CD4-positive, alpha-beta memory T cell (primary cell): ENCODE measurements at regions not wholly inside any gene's neighbourhood (a gene's known extent, or its start where the extent isn't known, plus 50 kb on each side); places are given as distances from the start of the nearest gene placed in this dataset.

Experiments used
- CTCF ChIA-PET: fragments of 350-600 bp; sonication (Branson Sonifier 250); formaldehyde crosslinking; loops from one replicate; lab custom pipeline; 2021; ENCODE audit warnings: inconsistent platforms; ENCODE audit not compliant: partially characterized antibody; lab: Charles Lee
- POLR2A ChIA-PET: fragments of 350-600 bp; sonication (Branson Sonifier 250); formaldehyde crosslinking; loops from one replicate; lab custom pipeline; 2021; ENCODE audit not compliant: partially characterized antibody; lab: Charles Lee
- DNase-seq, 5 donors: peaks; one replicate each; pipeline versions ENCODE4 v3.0.0 to v3.0.0-alpha.2; 2020 to 2022; ENCODE audit warnings: mixed read lengths in 1 of 5
- H3K27ac ChIP-seq: one replicate; pipeline ENCODE4 v1.7.0; 2013; ENCODE audit warnings: low read depth, low read length
- H3K27me3 ChIP-seq: 2 replicates; pipeline ENCODE4 v1.7.0; 2013; ENCODE audit warnings: mild to moderate bottlenecking, low read length, moderate library complexity; ENCODE audit not compliant: insufficient read depth
- H3K36me3 ChIP-seq: 2 replicates; pipeline ENCODE4 v1.7.0; 2013; ENCODE audit warnings: mild to moderate bottlenecking, low read length, moderate library complexity; ENCODE audit not compliant: insufficient read depth
- H3K4me1 ChIP-seq: 2 replicates; pipeline ENCODE4 v1.7.0; 2013; ENCODE audit warnings: mild to moderate bottlenecking, low read length, moderate library complexity; ENCODE audit not compliant: insufficient read depth
- H3K4me3 ChIP-seq, 2 donors: one replicate each; pipeline ENCODE4 v1.7.0; 2013; ENCODE audit warnings: low read length in 2 of 2, mild to moderate bottlenecking in 1 of 2
- H3K9me3 ChIP-seq, 2 donors: one replicate each; pipeline ENCODE4 v1.7.0; 2013; ENCODE audit warnings: low read length in 2 of 2, control low read depth in 1 of 2; ENCODE audit not compliant: control insufficient read depth in 1 of 2
- H3K27ac Mint-ChIP-seq, 7 donors: one replicate each; pipeline ENCODE4 v1.8.0; 2020 to 2021; ENCODE audit warnings: mixed read lengths in 7 of 7, mild to moderate bottlenecking in 6 of 7, inconsistent platforms in 3 of 7, moderate library complexity in 3 of 7
- H3K27me3 Mint-ChIP-seq, 2 donors: one replicate each; pipeline ENCODE4 v1.8.0; 2020 to 2021; ENCODE audit warnings: mixed read lengths in 2 of 2
- H3K36me3 Mint-ChIP-seq, 2 donors: one replicate each; pipeline ENCODE4 v1.8.0; 2020 to 2021; ENCODE audit warnings: mixed read lengths in 2 of 2, inconsistent platforms in 1 of 2, mild to moderate bottlenecking in 1 of 2
- H3K4me1 Mint-ChIP-seq, 4 donors: one replicate each; pipeline ENCODE4 v1.8.0; 2020 to 2021; ENCODE audit warnings: mixed read lengths in 4 of 4, mild to moderate bottlenecking in 1 of 4
- H3K4me3 Mint-ChIP-seq, 8 donors: one replicate each; pipeline ENCODE4 v1.8.0; 2020 to 2021; ENCODE audit warnings: mixed read lengths in 8 of 8, mild to moderate bottlenecking in 7 of 8, moderate library complexity in 6 of 8, inconsistent platforms in 3 of 8
- H3K9me3 Mint-ChIP-seq, 8 donors: one replicate each; pipeline ENCODE4 v1.8.0; 2020 to 2021; ENCODE audit warnings: mixed read lengths in 8 of 8, mild to moderate bottlenecking in 5 of 8, inconsistent platforms in 3 of 8, moderate library complexity in 1 of 8
- intact Hi-C: fragments of 100-400 bp; cut with micrococcal nuclease; formaldehyde crosslinking; loops from one replicate; pipeline ENCODE4 v1.15.1; 2023

- H3K4me3 Mint-ChIP-seq: no peak overlapping the region
- H3K36me3 Mint-ChIP-seq: no peaks in the 10 kb centered on the region
- Histone ChIP-seq H3K4me3 (no peak overlapping the region), H3K4me1 (no peaks in the 10 kb centered on the region), H3K27ac (no peak overlapping the region), H3K9me3 (no peaks in the 10 kb centered on the region), H3K27me3 (no peaks in the 10 kb centered on the region), H3K36me3 (no peaks in the 10 kb centered on the region)
- no peak for DNase-seq
- H3K9me3 Mint-ChIP-seq: peaks cover 0 to 6% (median 0%) of the 10 kb centered on the region in 8 donors
- H3K4me1 Mint-ChIP-seq: peaks cover 0 to 2% (median under 1%) of the 10 kb centered on the region in 4 donors
- CTCF ChIA-PET: interaction anchor here (1.4 kb wide), 1 partner anchor 14 kb away, joined by 5 read pairs; no protein-coding TSS in a partner anchor
- POLR2A ChIA-PET: no interaction called here
- H3K27ac Mint-ChIP-seq: no peak overlapping the region
- peaks cover 11 to 14% of the 10 kb centered on the region in 2 donors for H3K27me3 Mint-ChIP-seq
- intact Hi-C loops: no loop called here
Observed at GRCh38 chr1:29688471-29689365, 452.4 kb downstream of the PTPRU start.

GRCh38 chr1:29687601-29688244 lies 451.4 kb downstream of the PTPRU start:
- Histone ChIP-seq H3K36me3 (no peaks in the 10 kb centered on the region), H3K9me3 (no peaks in the 10 kb centered on the region), H3K4me3 (no peak overlapping the region), H3K27ac (no peak overlapping the region), H3K27me3 (no peaks in the 10 kb centered on the region), H3K4me1 (no peaks in the 10 kb centered on the region)
- peaks cover 0 to 2% (median under 1%) of the 10 kb centered on the region in 4 donors for H3K4me1 Mint-ChIP-seq
- H3K36me3 Mint-ChIP-seq: no peaks in the 10 kb centered on the region
- peaks cover 11 to 13% of the 10 kb centered on the region in 2 donors for H3K27me3 Mint-ChIP-seq
- intact Hi-C loops: no loop called here
- H3K27ac Mint-ChIP-seq: no peak overlapping the region
- no peak overlapping the region for H3K4me3 Mint-ChIP-seq
- peaks cover 0 to 4% (median 0%) of the 10 kb centered on the region in 8 donors for H3K9me3 Mint-ChIP-seq
- ChIA-PET CTCF (interaction anchor here (1.4 kb wide), 1 partner anchor 15 kb away, joined by 5 read pairs; no protein-coding TSS in a partner anchor), POLR2A (no interaction called here)
- no peak for DNase-seq

- peaks cover 11 to 13% of the 10 kb centered on the region in 2 donors for H3K27me3 Mint-ChIP-seq
- Histone ChIP-seq H3K9me3 (no peaks in the 10 kb centered on the region), H3K4me3 (no peak overlapping the region), H3K36me3 (no peaks in the 10 kb centered on the region), H3K4me1 (no peaks in the 10 kb centered on the region), H3K27ac (no peak overlapping the region), H3K27me3 (no peaks in the 10 kb centered on the region)
- H3K36me3 Mint-ChIP-seq: no peaks in the 10 kb centered on the region
- ChIA-PET CTCF (no interaction called here), POLR2A (no interaction called here)
- H3K27ac Mint-ChIP-seq: no peak overlapping the region
- DNase-seq: no peak
- intact Hi-C loops: no loop called here
- peaks cover 0 to 2% (median under 1%) of the 10 kb centered on the region in 4 donors for H3K4me1 Mint-ChIP-seq
- no peak overlapping the region for H3K4me3 Mint-ChIP-seq
- H3K9me3 Mint-ChIP-seq: peaks cover 0 to 3% (median 0%) of the 10 kb centered on the region in 8 donors
Observed at GRCh38 chr1:29687166-29687565, 450.8 kb downstream of the PTPRU start.

GRCh38 chr1:29686012-29686930 lies 449.9 kb downstream of the PTPRU start:
- H3K4me3 Mint-ChIP-seq: no peak overlapping the region
- Histone ChIP-seq H3K36me3 (no peaks in the 10 kb centered on the region), H3K4me1 (no peaks in the 10 kb centered on the region), H3K27ac (no peak overlapping the region), H3K9me3 (no peaks in the 10 kb centered on the region), H3K4me3 (no peak overlapping the region), H3K27me3 (no peaks in the 10 kb centered on the region)
- no peak overlapping the region for H3K27ac Mint-ChIP-seq
- ChIA-PET POLR2A (no interaction called here), CTCF (no interaction called here)
- intact Hi-C loops: no loop called here
- peaks cover 0 to 2% (median under 1%) of the 10 kb centered on the region in 4 donors for H3K4me1 Mint-ChIP-seq
- DNase-seq: no peak
- peaks cover 0 to 3% (median 0%) of the 10 kb centered on the region in 8 donors for H3K9me3 Mint-ChIP-seq
- H3K36me3 Mint-ChIP-seq: no peaks in the 10 kb centered on the region
- peaks cover 11 to 14% of the 10 kb centered on the region in 2 donors for H3K27me3 Mint-ChIP-seq

GRCh38 chr1:29685387-29685786 lies 449.1 kb downstream of the PTPRU start:
- H3K36me3 Mint-ChIP-seq: no peaks in the 10 kb centered on the region
- H3K36me3 ChIP-seq: no peaks in the 10 kb centered on the region
- H3K4me1 ChIP-seq: no peaks in the 10 kb centered on the region
- CTCF ChIA-PET: no interaction called here
- no peak overlapping the region for H3K4me3 Mint-ChIP-seq
- no peak overlapping the region for H3K27ac Mint-ChIP-seq
- intact Hi-C loops: no loop called here
- no peaks in the 10 kb centered on the region for H3K27me3 ChIP-seq
- POLR2A ChIA-PET: no interaction called here
- peaks cover 14 to 15% of the 10 kb centered on the region in 2 donors for H3K27me3 Mint-ChIP-seq
- H3K27ac ChIP-seq: no peak overlapping the region
- DNase-seq: no peak
- no peaks in the 10 kb centered on the region for H3K9me3 ChIP-seq
- H3K4me3 ChIP-seq: no peak overlapping the region
- H3K9me3 Mint-ChIP-seq: no peaks in the 10 kb centered on the region
- H3K4me1 Mint-ChIP-seq: peaks cover 0 to 2% (median under 1%) of the 10 kb centered on the region in 4 donors

- DNase-seq: no peak
- H3K27me3 Mint-ChIP-seq: peaks cover 14 to 15% of the 10 kb centered on the region in 2 donors
- intact Hi-C loops: no loop called here
- H3K27ac Mint-ChIP-seq: no peak overlapping the region
- H3K9me3 Mint-ChIP-seq: no peaks in the 10 kb centered on the region
- CTCF ChIA-PET: no interaction called here
- peaks cover 0 to 2% (median under 1%) of the 10 kb centered on the region in 4 donors for H3K4me1 Mint-ChIP-seq
- H3K4me3 Mint-ChIP-seq: no peak overlapping the region
- Histone ChIP-seq H3K9me3 (no peaks in the 10 kb centered on the region), H3K36me3 (no peaks in the 10 kb centered on the region), H3K27me3 (no peaks in the 10 kb centered on the region), H3K4me3 (no peak overlapping the region), H3K27ac (no peak overlapping the region), H3K4me1 (no peaks in the 10 kb centered on the region)
- POLR2A ChIA-PET: no interaction called here
- H3K36me3 Mint-ChIP-seq: no peaks in the 10 kb centered on the region
Observed at GRCh38 chr1:29684141-29684540, 447.8 kb downstream of the PTPRU start.
